Panc1 (cell line): ENCODE measurements at regions not wholly inside any gene's neighbourhood (a gene's known extent, or its start where the extent isn't known, plus 50 kb on each side); places are given as distances from the start of the nearest gene placed in this dataset.

Experiments
- ATAC-seq: fragments of 200-7000 bp; cut with Tn5 transposase; 2 replicates; pipeline ENCODE4 v1.9.1; 2020; ENCODE audit warnings: mild to moderate bottlenecking, moderate library complexity
- BruUV-seq: library from RNA; stranded (reverse); fragments of 400-500 nt; replicated peaks from 2 replicates; lab custom pipeline; 2021; lab: Mats Ljungman, UMichigan
- CTCF ChIA-PET: fragments of 300-600 bp; sonication (Branson Sonifier 250); formaldehyde crosslinking; loops from one replicate; lab custom pipeline; 2022; ENCODE audit warnings: antibody characterized with exemption; lab: Charles Lee
- POLR2A ChIA-PET: fragments of 300-600 bp; sonication (Branson Sonifier 250); formaldehyde crosslinking; loops from one replicate; lab custom pipeline; 2022; ENCODE audit warnings: antibody characterized with exemption; lab: Charles Lee
- DNase-seq: peaks from one replicate; pipeline ENCODE4 v3.0.0-alpha.2; 2010; ENCODE audit warnings: low read depth, low spot score
- H3K27ac ChIP-seq: 2 replicates; pipeline ENCODE4 v1.5.1; 2011; ENCODE audit warnings: mild to moderate bottlenecking, low read length, inconsistent platforms
- H3K27me3 ChIP-seq: fragments of 200-500 bp; sonication (Bioruptor generic); 2 replicates; pipeline ENCODE4 v1.6.0; 2014; ENCODE audit warnings: low read length, inconsistent platforms; ENCODE audit not compliant: control insufficient read depth, insufficient read depth
- H3K36me3 ChIP-seq: fragments of 200-500 bp; sonication (Bioruptor generic); 2 replicates; pipeline ENCODE4 v1.5.1; 2014; ENCODE audit warnings: inconsistent platforms, mild to moderate bottlenecking, low read length, moderate library complexity; ENCODE audit not compliant: control insufficient read depth, insufficient read depth
- H3K4me1 ChIP-seq: 2 replicates; pipeline ENCODE4 v1.5.1; 2011; ENCODE audit warnings: inconsistent platforms, mild to moderate bottlenecking, low read length, moderate library complexity; ENCODE audit not compliant: control insufficient read depth, insufficient read depth
- H3K4me3 ChIP-seq, 2 experiments: 2 replicates each; pipeline ENCODE4 v1.5.1; 2011 to 2012; ENCODE audit warnings: low read depth in 2 of 2, low read length in 2 of 2, mild to moderate bottlenecking in 2 of 2, inconsistent platforms in 1 of 2, moderate library complexity in 1 of 2
- H3K9me3 ChIP-seq: fragments of 200-500 bp; sonication (Bioruptor generic); 2 replicates; pipeline ENCODE4 v1.5.1; 2014; ENCODE audit warnings: low read depth, mild to moderate bottlenecking, inconsistent platforms, low read length, moderate library complexity; ENCODE audit not compliant: control insufficient read depth, insufficient read depth
- POLR2AphosphoS5 ChIP-seq: IDR thresholded peaks from 2 replicates; pipeline ENCODE4 v1.6.1; 2012; ENCODE audit warnings: mild to moderate bottlenecking, low read depth, low read length, moderate library complexity
- SIN3A ChIP-seq: IDR thresholded peaks from 2 replicates; pipeline ENCODE4 v1.6.1; 2012; ENCODE audit warnings: low read depth, mild to moderate bottlenecking, low read length, moderate library complexity, borderline replicate concordance; ENCODE audit not compliant: insufficient read depth
- TCF7L2 ChIP-seq: IDR thresholded peaks from 2 replicates; pipeline ENCODE4 v1.6.1; 2011; ENCODE audit warnings: mild to moderate bottlenecking, low read depth, low read length, inconsistent platforms
- in situ Hi-C: cut with HindIII; loops from 2 replicates; pipeline ENCODE4 v1.10.0; 2016; ENCODE audit warnings: low sequenced_read_pairs, low pct_unique_long_range_greater_than_20kb
- intact Hi-C: fragments of 100-400 bp; cut with micrococcal nuclease; formaldehyde crosslinking; loops from one replicate; pipeline ENCODE4 v1.10.0; 2022; ENCODE audit not compliant: unreplicated experiment
- TF ChIP-seq, protein P1 (sequence below): fragments of 450-650 bp; IDR thresholded peaks from 2 replicates; pipeline ENCODE4 v1.5.1; 2017; ENCODE audit warnings: mild to moderate bottlenecking
- TF ChIP-seq, protein P2 (sequence below), 2 experiments: IDR thresholded peaks; 2 replicates each; pipeline ENCODE4 v1.6.1; 2011 to 2012; ENCODE audit warnings: low read depth in 2 of 2, control low read depth in 1 of 2, low read length in 1 of 2, mild to moderate bottlenecking in 1 of 2, moderate library complexity in 1 of 2; ENCODE audit not compliant: insufficient read depth in 1 of 2

DNA sequence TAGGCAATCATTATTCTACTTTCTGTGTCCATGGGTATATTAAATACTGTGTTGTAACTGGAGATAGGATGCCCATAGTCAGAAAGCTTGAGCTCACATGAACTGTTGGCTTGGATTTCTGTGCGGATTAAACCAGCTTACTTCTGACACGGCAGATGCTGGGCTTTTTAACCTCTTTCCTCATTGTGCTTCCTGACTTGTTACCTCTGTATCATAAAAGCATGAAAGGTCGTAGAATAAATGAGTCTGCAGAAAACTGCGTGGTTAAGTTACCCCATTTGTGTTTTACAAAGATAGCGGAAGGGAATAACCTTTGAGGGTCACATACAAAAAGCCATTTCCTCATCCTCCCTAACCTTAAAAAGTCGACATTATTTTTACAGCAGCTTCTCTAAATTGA lies 199.5 kb upstream of the DMRT1 start:
- DNase-seq: no peak
- ChIA-PET CTCF (no interaction called here), POLR2A (no interaction called here)
- H3K4me3 ChIP-seq: no peak overlapping the region
- H3K9me3 ChIP-seq: no peaks in the 10 kb centered on the region
- in situ Hi-C loops: no loop called here
- no peak overlapping the region for H3K27ac ChIP-seq
- no peaks in the 10 kb centered on the region for H3K4me1 ChIP-seq
- no peak for TF ChIP-seq SIN3A
- TF ChIP-seq TCF7L2: no peak
- TF ChIP-seq, protein P1, sequence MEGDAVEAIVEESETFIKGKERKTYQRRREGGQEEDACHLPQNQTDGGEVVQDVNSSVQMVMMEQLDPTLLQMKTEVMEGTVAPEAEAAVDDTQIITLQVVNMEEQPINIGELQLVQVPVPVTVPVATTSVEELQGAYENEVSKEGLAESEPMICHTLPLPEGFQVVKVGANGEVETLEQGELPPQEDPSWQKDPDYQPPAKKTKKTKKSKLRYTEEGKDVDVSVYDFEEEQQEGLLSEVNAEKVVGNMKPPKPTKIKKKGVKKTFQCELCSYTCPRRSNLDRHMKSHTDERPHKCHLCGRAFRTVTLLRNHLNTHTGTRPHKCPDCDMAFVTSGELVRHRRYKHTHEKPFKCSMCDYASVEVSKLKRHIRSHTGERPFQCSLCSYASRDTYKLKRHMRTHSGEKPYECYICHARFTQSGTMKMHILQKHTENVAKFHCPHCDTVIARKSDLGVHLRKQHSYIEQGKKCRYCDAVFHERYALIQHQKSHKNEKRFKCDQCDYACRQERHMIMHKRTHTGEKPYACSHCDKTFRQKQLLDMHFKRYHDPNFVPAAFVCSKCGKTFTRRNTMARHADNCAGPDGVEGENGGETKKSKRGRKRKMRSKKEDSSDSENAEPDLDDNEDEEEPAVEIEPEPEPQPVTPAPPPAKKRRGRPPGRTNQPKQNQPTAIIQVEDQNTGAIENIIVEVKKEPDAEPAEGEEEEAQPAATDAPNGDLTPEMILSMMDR: no peak
- TF ChIP-seq, protein P2, sequence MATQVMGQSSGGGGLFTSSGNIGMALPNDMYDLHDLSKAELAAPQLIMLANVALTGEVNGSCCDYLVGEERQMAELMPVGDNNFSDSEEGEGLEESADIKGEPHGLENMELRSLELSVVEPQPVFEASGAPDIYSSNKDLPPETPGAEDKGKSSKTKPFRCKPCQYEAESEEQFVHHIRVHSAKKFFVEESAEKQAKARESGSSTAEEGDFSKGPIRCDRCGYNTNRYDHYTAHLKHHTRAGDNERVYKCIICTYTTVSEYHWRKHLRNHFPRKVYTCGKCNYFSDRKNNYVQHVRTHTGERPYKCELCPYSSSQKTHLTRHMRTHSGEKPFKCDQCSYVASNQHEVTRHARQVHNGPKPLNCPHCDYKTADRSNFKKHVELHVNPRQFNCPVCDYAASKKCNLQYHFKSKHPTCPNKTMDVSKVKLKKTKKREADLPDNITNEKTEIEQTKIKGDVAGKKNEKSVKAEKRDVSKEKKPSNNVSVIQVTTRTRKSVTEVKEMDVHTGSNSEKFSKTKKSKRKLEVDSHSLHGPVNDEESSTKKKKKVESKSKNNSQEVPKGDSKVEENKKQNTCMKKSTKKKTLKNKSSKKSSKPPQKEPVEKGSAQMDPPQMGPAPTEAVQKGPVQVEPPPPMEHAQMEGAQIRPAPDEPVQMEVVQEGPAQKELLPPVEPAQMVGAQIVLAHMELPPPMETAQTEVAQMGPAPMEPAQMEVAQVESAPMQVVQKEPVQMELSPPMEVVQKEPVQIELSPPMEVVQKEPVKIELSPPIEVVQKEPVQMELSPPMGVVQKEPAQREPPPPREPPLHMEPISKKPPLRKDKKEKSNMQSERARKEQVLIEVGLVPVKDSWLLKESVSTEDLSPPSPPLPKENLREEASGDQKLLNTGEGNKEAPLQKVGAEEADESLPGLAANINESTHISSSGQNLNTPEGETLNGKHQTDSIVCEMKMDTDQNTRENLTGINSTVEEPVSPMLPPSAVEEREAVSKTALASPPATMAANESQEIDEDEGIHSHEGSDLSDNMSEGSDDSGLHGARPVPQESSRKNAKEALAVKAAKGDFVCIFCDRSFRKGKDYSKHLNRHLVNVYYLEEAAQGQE (IDR thresholded peaks at IDR 0.05; ENCODE audit: insufficient read depth in 1 of 2, low read depth in 2 of 2, low read length in 1 of 2): no peak
- no peak for TF ChIP-seq POLR2AphosphoS5
- no peak for ATAC-seq
- no TSS peak for BruUV-seq
- H3K27me3 ChIP-seq: no peaks in the 10 kb centered on the region
- intact Hi-C loops: no loop called here
- no peaks in the 10 kb centered on the region for H3K36me3 ChIP-seq

DNA sequence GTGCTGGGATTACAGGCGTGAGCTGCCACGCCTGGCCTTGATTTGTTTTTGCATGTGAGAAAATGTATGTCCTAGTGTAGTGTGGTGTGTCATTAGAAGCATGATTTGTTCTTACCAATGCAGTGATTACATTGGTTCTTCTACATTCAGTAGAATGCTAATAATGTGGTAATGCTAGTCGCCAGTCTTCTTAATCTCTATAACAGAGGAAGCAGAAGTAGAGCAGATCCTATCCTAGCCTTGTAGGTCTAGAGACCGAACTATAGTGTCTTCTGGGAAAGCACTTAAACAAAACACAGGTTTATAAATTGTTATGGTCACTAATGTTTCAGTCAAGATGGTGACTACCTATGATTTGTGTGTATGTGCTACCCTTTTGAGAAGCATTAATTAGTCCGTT lies 197.5 kb upstream of the DMRT1 start:
- DNase-seq (no peak), ATAC-seq (no peak)
- no peak overlapping the region for H3K4me3 ChIP-seq
- no peaks in the 10 kb centered on the region for H3K4me1 ChIP-seq
- POLR2A ChIA-PET: no interaction called here
- no peaks in the 10 kb centered on the region for H3K9me3 ChIP-seq
- BruUV-seq: no TSS peak
- CTCF ChIA-PET: no interaction called here
- intact Hi-C loops: no loop called here
- TF ChIP-seq, protein P1: no peak
- TF ChIP-seq POLR2AphosphoS5: no peak
- no peak for TF ChIP-seq SIN3A
- TF ChIP-seq TCF7L2: no peak
- TF ChIP-seq, protein P2 (IDR thresholded peaks at IDR 0.05; ENCODE audit: insufficient read depth in 1 of 2, low read depth in 2 of 2, low read length in 1 of 2): no peak
- H3K27me3 ChIP-seq: no peaks in the 10 kb centered on the region
- in situ Hi-C loops: no loop called here
- H3K36me3 ChIP-seq: no peaks in the 10 kb centered on the region
- H3K27ac ChIP-seq: no peak overlapping the region
